Kidney tubule cell (primary cell): ENCODE measurements at regions not wholly inside any gene's neighbourhood (a gene's known extent, or its start where the extent isn't known, plus 50 kb on each side); places are given as distances from the start of the nearest gene placed in this dataset.
"Not testable (repeated sequence)": the region's sequence is repeated elsewhere in the genome, so short reads cannot be mapped to it uniquely, and the experiment has no call there.

Experiments
- DNase-seq: peaks from one replicate; pipeline ENCODE4 v3.0.0-alpha.2; 2018; ENCODE audit warnings: low spot score

DNA sequence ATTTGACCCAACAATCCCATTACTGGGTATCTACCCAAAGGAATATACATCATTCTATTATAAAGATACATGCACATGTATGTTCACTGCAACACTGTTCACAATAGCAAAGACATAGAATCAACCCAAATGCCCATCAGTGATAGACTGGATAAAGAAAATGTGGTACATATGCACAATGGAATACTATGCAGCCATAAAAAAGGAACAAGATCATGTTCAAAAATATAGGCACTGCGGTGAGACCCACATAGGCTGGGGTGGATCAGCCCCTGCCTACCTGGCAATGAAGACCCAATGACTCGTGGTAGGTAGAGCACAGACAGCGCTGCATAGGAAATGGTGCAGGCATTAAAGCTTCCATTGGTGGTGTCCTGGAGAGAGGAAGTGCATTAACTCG, 88.6 kb upstream of the NFIL3 start:
- not testable (repeated sequence) for DNase-seq

DNA sequence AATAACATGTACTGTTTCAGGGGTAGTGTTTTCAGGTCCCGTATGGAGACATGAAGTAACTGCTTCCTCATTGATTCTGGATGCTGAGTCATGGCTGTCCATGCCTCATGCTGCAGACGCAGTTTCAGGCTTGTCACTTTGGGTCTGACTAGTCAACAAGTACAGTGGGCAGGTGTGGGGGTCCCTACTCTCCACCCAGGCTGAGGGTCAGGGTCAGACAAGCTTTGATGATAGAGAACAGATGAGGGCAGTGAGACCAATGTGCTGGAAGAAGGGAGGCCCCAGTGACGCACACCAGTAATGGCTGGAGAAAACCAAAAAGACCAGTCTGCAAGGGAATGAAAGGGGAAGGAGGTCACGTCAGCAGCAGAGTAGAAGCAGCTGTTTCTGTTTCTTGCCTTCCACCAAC, 80.0 kb upstream of the NFIL3 start:
- peak; percentile 8 for DNase-seq

DNA sequence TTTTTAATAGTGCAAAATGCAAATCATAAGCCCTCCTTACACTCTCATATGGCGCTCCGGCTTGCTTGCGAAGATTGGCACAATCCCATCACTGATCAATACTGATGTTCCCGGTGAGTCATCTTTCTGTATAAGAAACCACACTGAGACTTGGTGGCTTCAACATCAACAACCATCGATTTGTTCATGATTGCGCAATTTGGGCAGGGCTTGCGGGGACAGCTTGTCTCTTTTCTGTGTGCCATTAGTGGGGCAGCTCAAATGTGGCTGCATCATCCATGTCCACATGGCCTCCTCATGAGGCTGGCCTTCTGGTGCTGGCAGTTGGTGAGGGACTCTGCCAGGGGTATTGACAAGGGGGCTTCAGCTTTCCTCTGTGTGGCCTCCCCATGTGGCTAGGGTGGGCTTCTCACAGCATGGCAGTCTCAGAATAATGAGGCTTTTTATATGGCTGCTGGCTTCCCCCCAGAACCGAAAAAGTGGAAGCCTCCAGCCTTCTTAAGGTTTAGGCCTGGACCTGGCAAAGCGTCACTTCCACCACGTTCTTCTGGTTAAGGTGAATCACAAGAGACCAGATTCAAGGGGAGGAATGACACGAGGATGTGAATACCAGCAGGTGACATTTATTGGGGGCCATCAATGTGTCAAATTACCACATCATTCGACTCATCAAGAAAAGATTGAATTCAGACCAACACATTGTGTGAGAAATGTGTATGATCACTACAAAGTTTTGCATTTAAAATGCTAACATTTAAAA, 79.5 kb upstream of the NFIL3 start:
- no peak for DNase-seq

DNA sequence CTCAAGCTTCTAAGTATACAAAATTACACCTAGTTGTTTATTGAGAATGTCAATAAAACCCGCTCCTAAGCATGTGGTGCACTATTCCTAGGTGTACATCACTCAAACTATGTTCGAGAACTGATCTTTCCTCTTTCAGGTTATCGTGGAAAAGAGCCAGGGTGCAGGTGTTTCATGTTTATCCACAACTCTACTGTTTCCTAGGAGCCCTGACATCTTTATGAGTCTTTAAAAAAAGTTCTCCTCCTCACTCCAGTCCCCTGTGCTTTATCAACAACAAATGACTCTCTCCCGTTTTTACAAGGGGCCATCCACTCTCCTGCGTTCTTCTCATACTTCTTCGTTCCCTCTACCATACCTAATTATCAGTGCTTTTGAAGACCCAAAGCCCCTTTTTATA, 78.8 kb upstream of the NFIL3 start:
- no peak for DNase-seq

DNA sequence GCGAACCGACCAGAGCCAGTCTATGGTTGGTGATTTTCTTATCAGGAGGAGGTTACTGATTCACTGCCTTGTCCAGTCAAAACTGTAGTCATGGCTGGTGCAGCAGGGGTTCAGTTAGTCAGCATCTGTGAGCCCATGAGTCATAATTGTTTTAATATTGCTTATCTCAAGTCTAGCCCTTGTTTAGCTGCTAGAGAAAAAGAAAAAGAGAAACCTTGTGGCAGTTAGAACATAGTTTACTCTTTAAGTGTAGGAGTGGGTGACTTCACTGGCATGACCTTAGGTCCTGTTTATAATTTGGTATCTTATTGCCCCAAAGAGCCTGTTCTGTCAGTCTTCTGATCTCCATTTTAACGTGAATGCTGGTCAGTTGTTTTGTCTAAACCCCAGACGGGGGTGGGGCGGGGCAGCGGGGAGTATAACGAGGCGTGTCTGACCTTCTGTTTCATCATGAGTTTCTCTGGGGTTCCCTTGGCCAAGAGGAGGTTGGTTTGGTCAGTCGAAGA, 76.9 kb upstream of the NFIL3 start:
- peak; percentile 80 for DNase-seq

DNA sequence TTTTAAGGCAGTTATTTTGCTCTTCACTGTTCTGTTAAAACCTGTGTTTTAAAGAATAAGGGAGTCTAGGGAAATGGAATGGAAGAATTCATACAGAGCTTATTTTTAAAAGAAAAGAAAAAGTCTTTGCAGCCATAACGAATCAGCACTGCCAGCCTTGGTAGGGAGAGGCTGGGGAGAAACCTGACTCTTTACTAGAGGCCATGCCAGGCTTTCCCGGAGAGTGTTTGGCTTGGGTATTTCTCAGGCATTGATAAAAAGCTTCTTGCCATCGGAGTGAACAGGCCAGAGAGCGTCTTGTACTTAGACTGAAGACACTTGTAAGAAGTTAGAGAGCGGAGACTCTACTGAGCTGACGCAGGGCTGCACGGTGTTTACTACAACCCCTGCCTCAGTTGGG, 72.7 kb upstream of the NFIL3 start:
- no peak for DNase-seq

DNA sequence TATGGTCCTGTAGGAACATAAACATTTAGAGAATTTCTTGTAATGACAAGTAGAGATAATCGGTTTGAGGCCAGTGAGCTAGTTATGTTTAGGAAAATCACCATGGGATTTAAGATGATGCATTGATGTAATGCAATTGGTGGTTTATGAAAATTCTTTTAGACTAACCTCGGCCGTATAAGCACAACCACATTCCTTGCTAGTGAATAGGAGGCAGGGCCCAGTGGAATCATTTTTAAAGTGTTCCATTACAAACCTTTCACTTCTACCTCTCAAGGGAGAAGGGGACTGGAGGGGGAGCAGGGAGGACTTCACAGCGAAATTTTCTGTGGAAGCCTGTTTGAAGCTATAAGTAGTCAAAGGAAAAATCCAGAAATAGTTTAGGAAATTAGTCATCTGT, 71.8 kb upstream of the NFIL3 start:
- DNase-seq = peak; percentile 76

DNA sequence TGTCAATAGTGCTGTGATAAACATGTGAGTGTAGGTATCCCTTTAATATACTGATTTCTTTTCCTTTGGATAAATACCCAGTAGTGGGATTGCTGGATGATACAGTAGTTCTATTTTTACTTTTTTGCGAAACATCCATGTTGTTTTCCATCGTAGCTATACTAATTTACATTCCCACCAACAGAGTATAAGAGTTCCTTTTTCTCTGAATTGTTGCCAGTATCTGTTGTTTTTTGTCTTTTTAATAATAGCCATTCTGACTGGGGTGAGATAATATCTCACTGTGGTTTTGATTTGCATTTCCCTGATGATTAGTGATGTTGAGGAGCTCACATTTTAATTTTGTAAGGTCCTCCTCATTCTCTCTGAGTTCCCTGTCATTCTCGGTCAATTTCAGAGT, 71.1 kb upstream of the NFIL3 start:
- DNase-seq = no peak

DNA sequence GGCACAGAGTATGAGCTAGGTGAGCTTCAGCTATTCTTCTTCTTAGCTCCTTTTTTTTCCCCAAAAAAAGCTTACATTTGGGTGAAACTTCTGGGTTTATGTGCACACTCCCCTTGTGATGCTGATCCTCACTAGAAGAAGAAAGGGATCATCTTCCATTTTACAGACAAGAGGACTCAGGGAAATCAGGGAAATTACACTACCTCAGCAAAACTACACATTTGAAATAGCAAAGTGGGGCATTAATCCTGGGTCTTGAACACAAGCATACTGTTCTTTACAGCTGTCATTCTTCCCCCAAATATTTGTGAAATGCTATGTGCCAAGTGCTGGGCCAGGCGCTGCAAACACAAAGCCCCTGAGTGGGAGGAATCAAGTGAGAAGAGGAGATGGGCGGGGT, 68.6 kb upstream of the NFIL3 start:
- DNase-seq = no peak

DNA sequence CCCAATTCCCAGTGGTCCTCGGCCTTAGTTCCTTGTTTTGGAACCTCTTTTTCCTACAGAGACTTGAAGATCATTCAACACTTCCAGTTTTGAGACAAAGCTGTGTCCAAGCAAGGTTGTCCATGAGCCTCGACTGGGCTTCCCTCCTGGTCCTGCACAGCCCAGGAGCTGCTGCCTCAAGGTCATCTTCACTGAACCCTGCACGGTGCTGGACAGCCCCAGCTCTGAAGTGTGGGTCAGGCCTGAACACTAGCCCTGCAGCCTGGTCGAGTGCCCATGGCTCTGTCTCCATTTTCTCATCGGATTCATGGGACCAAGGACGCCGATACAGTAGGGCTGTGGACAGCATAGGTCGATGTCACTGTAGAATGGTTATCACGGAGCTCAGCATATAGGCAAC, 68.0 kb upstream of the NFIL3 start:
- no peak for DNase-seq

DNA sequence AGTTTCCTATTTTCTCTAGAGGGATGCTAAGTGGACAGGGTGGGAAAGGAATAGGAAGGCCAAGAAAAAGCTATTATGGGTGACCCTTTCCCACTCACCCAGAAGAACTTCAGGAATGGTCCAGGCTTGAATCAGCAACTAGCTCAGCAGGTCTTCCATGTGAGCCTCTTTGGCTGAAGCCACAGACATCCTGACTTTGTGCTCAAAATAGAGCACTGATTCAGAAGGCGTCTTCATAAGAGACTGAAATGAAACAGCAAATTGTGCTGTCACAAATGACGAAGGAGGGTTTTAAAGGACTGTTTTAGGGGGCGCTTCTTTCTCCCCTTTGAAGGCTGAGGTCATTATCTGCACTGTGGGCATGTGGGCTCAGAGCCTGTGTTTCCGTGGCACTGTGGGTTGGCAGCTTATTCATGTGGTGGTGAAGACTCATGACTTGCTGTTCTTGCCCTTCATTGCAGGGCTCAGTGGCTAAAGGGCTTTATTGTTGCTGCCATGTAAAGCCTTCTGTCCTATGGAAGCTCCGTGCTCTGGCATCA, 65.8 kb upstream of the NFIL3 start:
- DNase-seq = no peak

DNA sequence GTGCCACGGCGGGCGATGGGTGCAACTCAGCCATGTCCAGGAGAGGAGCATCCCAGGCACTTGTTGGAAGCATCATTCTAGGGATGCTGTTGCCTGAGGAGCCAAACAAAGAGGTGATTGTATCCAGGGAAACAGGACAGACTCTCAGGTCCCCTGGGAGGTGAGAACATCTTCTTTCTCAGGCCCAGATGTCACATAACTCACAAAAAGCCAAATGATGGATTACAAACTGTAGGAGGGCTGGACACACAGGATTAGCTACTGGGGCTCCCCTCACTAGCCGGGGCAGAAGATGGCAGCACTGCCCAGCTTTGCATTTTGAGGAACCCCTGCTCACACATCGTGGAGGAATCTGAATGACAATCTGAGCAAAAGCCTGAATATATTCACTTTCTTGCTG, 64.7 kb upstream of the NFIL3 start:
- no peak for DNase-seq

DNA sequence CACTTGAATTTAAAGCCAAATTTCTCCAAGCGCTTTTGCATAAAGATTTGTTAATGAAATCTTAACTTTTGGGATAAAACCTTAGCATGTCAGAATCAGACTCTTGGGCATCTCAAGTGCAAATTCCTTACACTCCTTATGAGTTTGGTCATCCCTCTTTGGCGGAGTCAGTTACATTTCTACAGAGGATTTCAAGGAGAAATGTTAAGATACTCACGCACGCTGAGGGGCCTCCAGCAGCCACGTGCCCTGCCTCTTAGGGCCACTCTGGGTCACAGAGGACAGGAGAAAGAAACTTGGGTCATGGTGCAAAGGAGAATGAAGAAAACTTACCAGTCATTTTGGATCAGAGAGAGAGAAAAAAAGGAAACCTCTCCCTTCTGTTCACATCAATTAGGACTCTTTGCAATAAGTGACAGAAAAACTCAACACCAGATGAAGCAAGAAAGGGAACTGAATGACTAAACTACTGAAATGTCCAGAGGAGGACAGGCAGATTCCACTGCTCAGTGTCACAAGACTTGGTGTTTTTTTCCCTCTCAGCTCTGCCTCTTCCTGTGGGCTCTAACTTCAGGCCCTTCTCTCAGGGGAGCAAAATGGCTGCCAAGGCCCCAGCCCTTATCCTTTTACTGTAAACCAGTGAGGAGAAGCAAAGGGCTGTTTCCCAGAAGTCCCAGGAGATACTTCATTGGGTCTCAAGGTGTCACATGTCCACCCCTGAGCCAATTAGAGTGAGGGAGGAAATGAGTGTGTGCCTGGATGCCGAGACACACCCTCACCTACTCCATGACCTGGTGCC, 63.3 kb upstream of the NFIL3 start:
- no peak for DNase-seq

DNA sequence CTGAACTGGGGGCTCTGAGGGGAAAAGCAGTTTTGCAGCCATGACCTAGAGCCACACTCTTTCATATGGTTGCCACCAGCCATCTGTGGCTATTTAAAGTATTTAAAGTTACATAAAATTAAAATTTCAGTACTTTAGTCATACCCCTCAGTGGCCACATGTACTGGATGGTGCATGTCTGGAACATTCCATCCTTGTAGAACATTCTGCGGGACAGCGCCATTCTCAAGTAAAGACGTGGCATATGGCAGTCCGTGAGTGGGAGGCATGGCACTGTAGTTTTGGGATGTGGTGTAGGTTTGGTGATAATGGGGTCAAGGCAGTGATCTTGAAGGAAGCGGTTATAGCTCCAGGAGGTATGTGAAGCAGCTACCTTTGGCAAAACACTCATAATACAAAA, 61.4 kb upstream of the NFIL3 start:
- no peak for DNase-seq

DNA sequence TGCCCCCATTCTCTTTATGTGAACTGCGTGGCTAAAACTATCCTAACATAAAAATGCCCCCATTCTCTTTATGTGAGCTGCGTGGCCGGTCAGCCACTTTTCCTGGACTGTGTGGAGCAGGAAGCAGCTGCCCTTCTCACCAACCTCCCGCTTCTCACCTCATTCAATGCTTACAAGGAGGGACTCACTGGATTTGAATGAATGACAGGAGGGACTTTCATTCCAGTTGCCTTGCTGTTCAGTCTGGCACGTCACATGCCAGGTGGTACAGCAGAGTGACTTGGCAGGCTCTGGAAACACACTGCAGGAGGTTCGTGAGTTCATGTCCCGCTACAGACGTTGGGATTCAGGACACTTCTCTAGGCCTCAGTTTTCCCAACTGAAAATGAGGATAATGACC, 60.2 kb upstream of the NFIL3 start:
- DNase-seq = no peak

DNA sequence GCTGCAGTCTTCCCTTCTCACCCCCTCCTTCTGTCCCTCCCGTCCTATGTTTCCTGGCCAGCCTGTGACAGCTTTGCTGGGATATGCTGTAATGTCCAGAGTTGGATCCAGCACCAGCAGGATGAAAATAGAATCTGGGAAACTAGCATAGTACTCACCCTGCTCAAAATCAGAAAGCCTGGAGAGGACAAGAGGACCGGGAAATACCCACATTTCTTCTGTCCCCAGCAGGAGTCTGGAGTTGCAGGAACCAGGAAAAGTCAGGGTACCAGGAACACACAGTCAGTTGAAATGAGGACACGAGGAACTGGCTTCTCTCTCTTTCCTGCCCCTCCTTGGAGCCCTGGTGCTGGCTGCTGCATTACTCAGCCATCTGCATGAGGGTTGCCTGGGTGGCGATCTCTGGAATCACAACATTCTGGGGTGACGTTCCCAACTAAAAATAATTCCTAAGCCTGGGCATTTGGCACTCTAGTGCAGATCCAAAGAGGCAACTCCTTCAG, 59.6 kb upstream of the NFIL3 start:
- peak; percentile 39 for DNase-seq

DNA sequence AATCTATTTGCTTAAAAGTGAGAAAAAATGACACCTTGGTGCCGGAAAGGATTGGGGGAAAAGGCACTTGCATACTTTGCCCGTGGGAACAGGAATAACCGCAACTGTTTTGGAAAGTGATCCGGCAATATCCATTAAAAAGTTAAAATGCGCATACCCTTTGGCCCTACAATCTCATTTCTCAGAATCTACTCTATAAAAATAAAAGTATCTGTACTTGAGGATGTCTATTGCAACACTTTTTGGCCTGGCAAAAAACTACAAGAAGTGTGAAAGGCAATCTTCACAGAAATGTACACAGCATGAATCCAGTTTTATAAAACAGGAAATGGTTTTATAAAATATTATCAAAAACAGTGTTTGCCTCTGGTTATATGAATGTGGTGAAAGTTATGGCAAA, 58.3 kb upstream of the NFIL3 start:
- DNase-seq = no peak

DNA sequence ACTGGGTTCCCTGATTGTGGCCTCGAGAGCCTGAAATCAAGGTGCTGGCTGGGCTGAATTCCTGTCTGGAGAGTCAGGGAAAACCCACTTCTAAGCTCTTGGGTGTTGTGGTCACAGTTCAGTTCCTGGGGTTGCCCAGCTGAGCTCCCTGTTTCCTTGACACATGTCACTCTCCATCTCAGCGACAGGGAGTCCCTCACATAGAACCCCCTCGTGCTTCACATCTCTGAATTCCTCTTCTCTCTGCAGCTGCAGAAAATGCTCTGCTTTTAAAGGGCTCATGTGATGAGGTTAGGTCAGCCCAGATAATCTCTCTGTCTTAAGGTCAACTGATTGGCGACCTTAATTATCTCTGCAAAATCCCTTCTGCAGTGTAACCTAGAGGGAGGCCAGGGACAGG, 53.5 kb upstream of the NFIL3 start:
- peak; percentile 25 for DNase-seq

DNA sequence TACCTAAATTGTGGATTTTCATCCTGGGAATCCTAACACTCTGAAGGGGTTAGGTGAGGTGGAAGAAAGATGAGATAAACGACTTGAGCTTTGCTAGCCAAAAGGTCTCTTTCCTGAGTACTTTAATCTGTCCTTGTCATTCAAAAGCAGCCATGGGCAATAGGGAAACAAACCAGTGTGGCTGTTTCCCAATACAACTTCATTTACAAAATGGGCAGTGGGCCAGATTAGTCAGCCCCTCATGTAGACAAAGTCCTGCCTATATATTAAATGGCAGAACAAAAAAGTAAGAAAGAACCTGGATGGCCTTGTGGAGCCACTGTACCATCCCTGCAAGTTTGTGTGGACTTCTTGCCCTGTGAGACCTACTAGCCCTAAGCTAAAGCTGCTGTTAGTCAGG, 51.0 kb upstream of the NFIL3 start:
- DNase-seq = peak; percentile 5
